Aorta (tissue), 5 donors: ENCODE measurements at regions not wholly inside any gene's neighbourhood (a gene's known extent, or its start where the extent isn't known, plus 50 kb on each side); places are given as distances from the start of the nearest gene placed in this dataset.

Experiments used
- ATAC-seq: fragments of 200-7000 bp; cut with Tn5 transposase; one replicate; pipeline ENCODE4 v1.9.1; 2022; ENCODE audit warnings: moderate library complexity; ENCODE audit not compliant: low FRiP score
- DNase-seq, 2 donors: peaks; one replicate each; pipeline ENCODE4 v3.0.0-alpha.2; 2020
- H3K27ac ChIP-seq, 2 donors: one replicate each; pipeline ENCODE4 v1.5.1; 2013; ENCODE audit warnings: low read length in 2 of 2, mild to moderate bottlenecking in 2 of 2, moderate library complexity in 2 of 2, control low read depth in 1 of 2, inconsistent platforms in 1 of 2, low read depth in 1 of 2
- H3K27me3 ChIP-seq, 2 donors: one replicate each; pipeline ENCODE4 v1.6.1; 2013; ENCODE audit warnings: control low read depth in 1 of 2, low read length in 1 of 2, mild to moderate bottlenecking in 1 of 2, moderate library complexity in 1 of 2; ENCODE audit not compliant: insufficient read depth in 2 of 2, control insufficient read depth in 1 of 2
- H3K36me3 ChIP-seq, 2 donors: one replicate each; pipeline ENCODE4 v1.6.1; 2013; ENCODE audit warnings: control low read depth in 1 of 2, low read length in 1 of 2, mild to moderate bottlenecking in 1 of 2; ENCODE audit not compliant: insufficient read depth in 2 of 2, control insufficient read depth in 1 of 2
- H3K4me1 ChIP-seq, 2 donors: one replicate each; pipeline ENCODE4 v1.6.1; 2013; ENCODE audit warnings: low read length in 2 of 2, control low read depth in 1 of 2, mild to moderate bottlenecking in 1 of 2, moderate library complexity in 1 of 2; ENCODE audit not compliant: insufficient read depth in 2 of 2, control insufficient read depth in 1 of 2
- H3K4me3 ChIP-seq, 2 donors: one replicate each; pipeline ENCODE4 v1.5.1; 2013; ENCODE audit warnings: low read length in 2 of 2, control low read depth in 1 of 2, mild to moderate bottlenecking in 1 of 2
- H3K9me3 ChIP-seq: one replicate; pipeline ENCODE4 v1.6.1; 2013; ENCODE audit warnings: mild to moderate bottlenecking, low read length; ENCODE audit not compliant: control insufficient read depth
- WGBS, 2 donors: extraction: QIAGEN DNeasy Blood & Tissue Kit; methylation state at CpG; one replicate each; pipeline ENCODE4 v1.1.7; 2013; 5-methylcytosine and 5-hydroxymethylcytosine counted together
- intact Hi-C, 2 donors: fragments of 100-400 bp; cut with DNase I; formaldehyde crosslinking; loops; one replicate each; pipeline versions ENCODE4 v1.14.2 to v1.15.0; 2022
- donor health status: healthy with polysubstance abuse.
- donor health status: Bipolar disorder and iron deficiency.
- donor health status: DM: no; HTN: no; CAD: no.
- donor health status: DM: no; HTN: no; CAD: no.
- donor health status: DM: yes; HTN: yes; CAD: no.

DNA sequence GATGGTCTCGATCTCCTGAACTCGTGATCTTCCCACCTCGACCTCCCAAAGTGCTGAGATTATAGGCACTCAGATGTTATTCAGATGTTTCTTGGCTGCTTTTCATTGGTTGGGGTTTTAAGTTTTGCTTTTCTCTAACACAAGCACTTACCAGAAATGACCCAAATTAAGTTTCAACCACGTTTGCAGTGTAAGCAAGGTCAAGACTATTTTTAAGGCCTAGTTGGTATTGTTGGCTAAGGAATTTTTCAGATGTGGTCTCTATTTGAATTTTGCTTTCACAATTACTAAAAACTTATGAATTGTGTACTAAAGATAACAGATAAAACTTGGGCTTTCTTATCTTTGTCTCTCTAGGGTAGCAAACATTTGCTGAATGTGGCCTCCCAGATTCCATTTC is 1756.9 kb upstream of the TENM3 start:
- DNase-seq, result no peak
- 75 to 82% methylated on average over 4 of the region's 4 CpGs for WGBS, 2 donors
- H3K9me3 ChIP-seq, result no peaks in the 10 kb centered on the region

DNA sequence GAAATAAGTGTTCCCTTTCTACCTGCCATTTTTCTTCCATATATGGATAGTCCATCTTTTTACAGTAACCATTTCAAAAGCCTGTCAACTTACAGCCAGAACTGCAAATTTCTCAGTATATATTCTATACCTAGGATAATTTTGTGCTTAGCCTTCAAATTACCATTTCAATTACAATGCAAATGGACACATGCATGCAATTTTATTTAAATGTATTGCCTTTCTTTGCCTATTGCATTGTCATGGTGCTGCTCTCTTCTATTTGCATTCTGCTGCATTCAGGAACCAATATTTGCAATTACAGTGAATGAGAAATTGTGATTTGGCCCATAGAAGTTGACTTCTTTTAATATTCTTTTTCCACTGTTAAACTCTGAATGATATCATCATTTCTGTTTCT is 1753.4 kb upstream of the TENM3 start:
- intact Hi-C loops, result no loop called here
- no peak overlapping the region for H3K4me3 ChIP-seq
- no peaks in the 10 kb centered on the region for H3K4me1 ChIP-seq
- ATAC-seq, result no peak
- H3K9me3 ChIP-seq, result no peaks in the 10 kb centered on the region
- no peak for DNase-seq
- no peaks in the 10 kb centered on the region for H3K27me3 ChIP-seq
- H3K27ac ChIP-seq, result no peak overlapping the region
- no peaks in the 10 kb centered on the region for H3K36me3 ChIP-seq

More for the DNA sequence above, 1756.9 kb upstream of the TENM3 start:
- ATAC-seq, result no peak
- Histone ChIP-seq H3K4me3 (no peak overlapping the region), H3K27me3 (no peaks in the 10 kb centered on the region), H3K36me3 (no peaks in the 10 kb centered on the region), H3K27ac (no peak overlapping the region), H3K4me1 (no peaks in the 10 kb centered on the region)
- intact Hi-C loops, result no loop called here

DNA sequence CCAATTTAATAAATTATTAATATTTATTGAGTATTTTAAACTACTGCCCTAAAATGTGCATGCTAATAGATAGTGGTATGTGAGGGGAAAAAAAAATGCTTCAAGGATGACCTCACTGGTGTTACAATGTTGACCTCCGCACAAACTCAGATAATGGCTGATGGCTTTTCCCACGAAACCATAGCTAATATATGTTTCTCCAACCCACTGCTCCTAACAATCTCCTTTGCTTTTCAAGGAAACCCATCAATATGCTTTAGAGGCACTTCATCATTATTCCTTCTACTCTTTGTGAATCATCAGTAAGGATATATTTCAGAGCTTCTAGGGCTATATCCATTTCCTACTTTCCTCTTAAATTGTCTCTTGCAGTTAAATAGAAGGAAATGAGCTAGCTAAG is 1752.0 kb upstream of the TENM3 start:
- no peak overlapping the region for H3K27ac ChIP-seq
- 71% methylated on average over 2 of the region's 2 CpGs for WGBS, 2 donors
- no peaks in the 10 kb centered on the region for H3K36me3 ChIP-seq
- H3K4me3 ChIP-seq, result no peak overlapping the region
- H3K27me3 ChIP-seq, result no peaks in the 10 kb centered on the region
- no peaks in the 10 kb centered on the region for H3K4me1 ChIP-seq
- DNase-seq (no peak), ATAC-seq (no peak)
- intact Hi-C loops, result no loop called here
- no peaks in the 10 kb centered on the region for H3K9me3 ChIP-seq

DNA sequence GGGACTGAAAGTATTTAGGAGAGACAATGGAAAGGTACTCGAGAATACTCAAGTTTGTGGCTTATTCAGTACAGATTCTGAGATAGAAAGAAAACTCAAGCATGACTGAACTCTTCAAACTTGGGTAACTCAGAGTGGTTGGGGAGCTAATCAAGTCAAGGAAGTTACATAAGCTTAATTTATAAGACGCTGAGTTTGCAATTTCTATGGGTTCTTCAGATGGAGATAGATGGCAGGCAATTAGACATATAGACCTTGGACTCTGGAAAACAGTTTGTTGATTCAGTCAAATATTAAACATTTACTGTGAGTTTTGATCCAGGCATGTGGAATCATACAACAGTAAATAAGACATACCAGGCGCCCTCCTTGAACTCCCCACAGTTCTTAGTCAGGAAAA is 1749.9 kb upstream of the TENM3 start:
- no peaks in the 10 kb centered on the region for H3K36me3 ChIP-seq
- DNase-seq (no peak), ATAC-seq (no peak)
- H3K27me3 ChIP-seq, result no peaks in the 10 kb centered on the region
- 88% methylated on average over 3 of the region's 3 CpGs for WGBS, 2 donors
- intact Hi-C loops, result no loop called here
- no peaks in the 10 kb centered on the region for H3K9me3 ChIP-seq
- H3K4me1 ChIP-seq, result no peaks in the 10 kb centered on the region
- H3K27ac ChIP-seq, result no peak overlapping the region
- no peak overlapping the region for H3K4me3 ChIP-seq

DNA sequence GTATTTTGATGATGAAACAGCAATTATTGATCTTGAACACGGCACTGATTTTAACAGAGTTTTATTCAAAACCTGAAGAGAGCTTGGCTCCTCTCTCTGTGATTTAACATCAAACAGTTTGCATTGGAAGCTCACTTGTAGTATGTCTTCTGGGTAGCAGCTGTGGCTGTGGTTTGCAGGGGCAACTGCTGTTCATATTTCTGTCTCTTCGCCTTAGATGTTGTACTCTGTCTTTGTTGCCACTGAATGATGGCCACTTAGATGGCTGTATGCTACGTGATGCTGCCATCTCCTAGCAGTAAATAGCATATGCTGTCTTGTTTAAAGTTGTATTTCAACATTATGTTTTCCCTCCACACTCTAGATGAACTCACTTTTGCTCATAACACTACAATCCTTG is 1743.0 kb upstream of the TENM3 start:
- H3K27me3 ChIP-seq, result no peaks in the 10 kb centered on the region
- no peak overlapping the region for H3K4me3 ChIP-seq
- no peaks in the 10 kb centered on the region for H3K9me3 ChIP-seq
- no peaks in the 10 kb centered on the region for H3K36me3 ChIP-seq
- DNase-seq (no peak), ATAC-seq (no peak)
- no peak overlapping the region for H3K27ac ChIP-seq
- WGBS, 2 donors, result 84 to 87% methylated on average over 3 of the region's 3 CpGs
- H3K4me1 ChIP-seq, result no peaks in the 10 kb centered on the region
- intact Hi-C loops, result no loop called here

DNA sequence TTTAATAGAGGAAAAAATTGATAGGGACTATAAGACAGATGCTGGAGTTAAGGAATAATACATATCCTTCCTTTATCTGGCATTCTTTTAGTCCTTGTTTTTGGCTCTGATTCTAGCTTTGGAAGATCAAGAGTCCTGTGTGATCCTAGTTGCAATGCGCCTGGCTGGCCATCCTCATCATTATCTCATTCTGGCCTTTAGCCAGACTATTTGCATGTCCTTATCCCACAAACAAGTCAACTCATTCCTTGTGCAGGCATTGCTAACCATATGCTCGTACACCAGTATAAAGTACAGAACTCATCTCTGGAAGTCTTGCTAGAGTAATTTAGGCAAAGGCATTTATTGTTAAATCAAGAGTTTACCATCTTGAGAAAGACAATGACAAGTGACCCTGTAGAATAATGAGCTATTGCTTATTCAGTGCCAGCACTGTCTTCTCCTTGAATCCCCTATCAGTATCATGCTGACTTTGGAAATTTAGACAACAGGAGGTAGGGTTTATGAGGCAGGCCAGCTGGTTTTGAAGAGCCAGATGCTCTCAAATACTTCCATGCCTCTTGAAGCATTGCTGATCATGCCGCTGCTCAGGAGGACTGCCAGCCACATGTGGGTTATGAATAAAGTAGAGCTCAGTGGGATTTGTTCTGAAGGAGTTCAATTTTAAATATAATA is 1730.3 kb upstream of the TENM3 start:
- intact Hi-C loops, result no loop called here
- H3K9me3 ChIP-seq, result no peaks in the 10 kb centered on the region
- no peak overlapping the region for H3K4me3 ChIP-seq
- H3K4me1 ChIP-seq, result no peaks in the 10 kb centered on the region
- H3K27me3 ChIP-seq, result no peaks in the 10 kb centered on the region
- H3K27ac ChIP-seq, result no peak overlapping the region
- no peak for ATAC-seq
- 84 to 86% methylated on average over 3 of the region's 3 CpGs for WGBS, 2 donors
- no peaks in the 10 kb centered on the region for H3K36me3 ChIP-seq
- DNase-seq, result no peak

GRCh38 chr4:180518906-180519305 is 1724.3 kb upstream of the TENM3 start:
- no peaks in the 10 kb centered on the region for H3K36me3 ChIP-seq
- no peaks in the 10 kb centered on the region for H3K9me3 ChIP-seq
- H3K27ac ChIP-seq, result no peak overlapping the region
- DNase-seq, result no peak
- no peak for ATAC-seq
- WGBS, 2 donors, result 43 to 50% methylated on average over 4 of the region's 4 CpGs
- no peaks in the 10 kb centered on the region for H3K27me3 ChIP-seq
- H3K4me3 ChIP-seq, result no peak overlapping the region
- intact Hi-C loops, result no loop called here
- no peaks in the 10 kb centered on the region for H3K4me1 ChIP-seq

- intact Hi-C loops, result no loop called here
- no peaks in the 10 kb centered on the region for H3K27me3 ChIP-seq
- H3K4me3 ChIP-seq, result no peak overlapping the region
- DNase-seq, result no peak
- no peaks in the 10 kb centered on the region for H3K9me3 ChIP-seq
- H3K27ac ChIP-seq, result no peak overlapping the region
- 63 to 71% methylated on average over 5 of the region's 5 CpGs for WGBS, 2 donors
- H3K36me3 ChIP-seq, result no peaks in the 10 kb centered on the region
- ATAC-seq, result no peak
- no peaks in the 10 kb centered on the region for H3K4me1 ChIP-seq
These were observed 1722.0 kb upstream of the TENM3 start for GRCh38 chr4:180521181-180521580.

DNA sequence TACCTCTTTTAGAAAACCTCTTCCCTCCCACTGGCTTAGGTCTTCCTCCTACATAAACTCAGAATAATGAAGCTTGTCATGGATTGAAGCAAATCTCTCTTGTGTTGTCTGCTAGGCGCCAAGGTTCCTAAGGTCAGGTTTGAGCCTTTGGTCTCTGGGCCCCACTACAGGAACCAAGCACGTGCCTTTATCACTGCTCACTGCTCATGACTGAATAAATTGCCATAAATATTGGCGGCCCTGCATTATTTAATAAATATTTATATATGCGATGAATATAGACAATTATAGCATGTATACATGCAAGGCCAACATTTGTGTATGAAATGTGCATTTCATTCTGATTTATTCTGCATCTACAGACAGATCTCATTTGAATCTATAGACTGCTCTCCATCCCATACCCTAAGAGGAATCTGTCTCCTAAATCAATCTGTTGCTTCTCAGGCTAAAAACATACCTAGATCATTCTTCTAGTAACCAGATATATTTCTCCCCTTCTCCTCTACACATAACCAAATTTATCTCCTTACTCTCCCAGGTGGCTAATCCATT is 1717.6 kb upstream of the TENM3 start:
- Histone ChIP-seq H3K4me1 (no peaks in the 10 kb centered on the region), H3K4me3 (no peak overlapping the region), H3K27ac (no peak overlapping the region), H3K9me3 (no peaks in the 10 kb centered on the region), H3K36me3 (no peaks in the 10 kb centered on the region), H3K27me3 (no peaks in the 10 kb centered on the region)
- ATAC-seq (no peak), DNase-seq (no peak)
- intact Hi-C loops, result no loop called here
- 90% methylated on average over 4 of the region's 4 CpGs for WGBS, 2 donors
